Esophagus muscularis mucosa (tissue), 4 donors: ENCODE measurements at regions not wholly inside any gene's neighbourhood (a gene's known extent, or its start where the extent isn't known, plus 50 kb on each side); places are given as distances from the start of the nearest gene placed in this dataset.

Experiments
- CTCF ChIP-seq, 3 experiments: fragments of 200-600 bp in 2 of 3; fragments of 450-650 bp in 1 of 3; sonication (generic) in 2 of 3; IDR thresholded peaks; one replicate each; pipeline ENCODE4 v1.5.1; 2017 to 2019; ENCODE audit warnings: antibody characterized with exemption in 3 of 3, mild to moderate bottlenecking in 2 of 3, moderate library complexity in 1 of 3
- EP300 ChIP-seq: sonication (generic); formaldehyde crosslinking; IDR thresholded peaks from one replicate; pipeline ENCODE4 v1.6.1; 2017; ENCODE audit warnings: antibody characterized with exemption
- POLR2A ChIP-seq: fragments of 450-650 bp; IDR thresholded peaks from one replicate; pipeline ENCODE4 v1.6.1; 2017; ENCODE audit warnings: antibody characterized with exemption, moderate library complexity, mild to moderate bottlenecking, low read depth
- POLR2AphosphoS5 ChIP-seq, 2 donors: sonication (generic); formaldehyde crosslinking; IDR thresholded peaks; one replicate each; pipeline ENCODE4 v1.6.1; 2017; ENCODE audit warnings: antibody characterized with exemption in 2 of 2

GRCh38 chr5:135208903-135209721 lies 175.1 kb upstream of the PITX1 start:
- TF ChIP-seq POLR2A = no peak
- no peak for TF ChIP-seq CTCF (IDR thresholded peaks at IDR 0.05)
- TF ChIP-seq POLR2AphosphoS5 (IDR thresholded peaks at IDR 0.05) = peak; percentile 44 to 50
- TF ChIP-seq EP300 = no peak
